ENCODE measurements at regions not wholly inside any gene's neighbourhood (a gene's known extent, or its start where the extent isn't known, plus 50 kb on each side); places are given as distances from the start of the nearest gene placed in this dataset.

DNA sequence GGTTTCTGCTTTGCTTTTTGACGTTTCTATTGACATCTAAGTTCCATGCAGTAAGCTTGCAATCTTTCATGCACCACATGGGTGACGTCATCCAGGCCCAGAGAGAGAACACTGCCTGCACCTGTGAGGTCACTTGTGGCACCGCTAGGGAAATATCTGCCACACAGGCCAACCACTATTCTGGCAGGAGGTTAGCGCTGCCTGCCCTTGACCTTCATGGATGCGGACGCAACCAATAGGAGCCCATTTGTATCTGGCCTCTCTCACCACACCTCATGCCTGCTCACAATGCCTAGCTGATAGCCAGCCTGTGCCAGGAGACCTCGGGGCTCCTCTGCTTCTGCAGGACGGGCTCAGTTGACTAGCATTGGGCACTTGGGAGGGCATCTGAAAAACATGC, 55.8 kb upstream of the PRR23E start:
- Mint-ChIP-seq H3K4me1 (no peaks in the 10 kb centered on the region), H3K27me3 (peaks cover 44% of the 10 kb centered on the region)

DNA sequence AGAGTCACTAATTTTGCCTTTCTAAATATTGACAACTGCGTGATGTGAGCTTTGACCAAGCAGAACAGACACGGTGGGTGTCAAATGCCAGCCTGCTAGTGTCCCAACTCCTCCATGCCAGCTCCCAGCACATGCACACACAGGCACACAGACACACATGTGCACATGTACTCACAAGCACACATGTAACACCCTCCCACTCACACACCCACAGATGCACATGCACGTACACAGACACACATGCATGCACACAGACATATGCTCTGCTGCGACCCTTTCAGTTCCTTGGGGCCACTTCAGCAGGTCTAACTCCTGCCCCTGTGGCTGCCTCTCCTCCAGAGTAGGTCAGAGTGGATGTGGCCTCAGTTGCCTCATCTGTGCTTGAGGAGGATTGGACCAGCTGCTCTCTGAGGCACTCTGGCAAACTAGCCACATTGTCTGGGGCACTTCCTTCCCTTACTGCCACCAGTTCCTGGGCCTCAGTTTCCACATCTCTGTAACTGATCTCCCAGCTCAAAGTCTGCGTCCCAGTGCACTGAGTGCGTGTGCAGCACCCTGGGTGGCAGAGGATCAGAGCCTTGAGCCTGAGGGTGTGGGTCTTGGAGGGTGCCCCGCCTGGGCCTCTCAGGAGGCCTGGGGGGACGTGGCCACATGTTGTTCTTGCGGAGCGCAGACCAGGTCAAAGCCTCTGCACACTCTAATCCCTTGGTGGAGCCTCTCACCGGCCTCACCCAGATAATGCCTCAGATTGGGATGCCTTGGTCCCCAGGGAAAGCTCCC, 55.0 kb upstream of the PRR23E start:
- H3K27me3 Mint-ChIP-seq = peaks cover 41% of the 10 kb centered on the region
- no peak overlapping the region for H3K4me3 Mint-ChIP-seq
- peaks cover 2% of the 10 kb centered on the region for H3K9me3 Mint-ChIP-seq (ENCODE audit: insufficient read depth)
- Histone ChIP-seq H3K4me2 (replicated peaks; ENCODE audit: low read depth, low read length, poor library complexity, severe bottlenecking) (no peak overlapping the region), H3K27me3 (replicated peaks in 1 of 4; ENCODE audit: control extremely low read depth in 1 of 4, control insufficient read depth in 3 of 4, insufficient read depth in 4 of 4, low read length in 3 of 4) (peaks cover 0 to 20% (median 0%) of the 10 kb centered on the region in 4 experiments), H3K9me3 (ENCODE audit: control extremely low read depth in 1 of 3, control insufficient read depth in 2 of 3, insufficient read depth in 1 of 3, low read length in 2 of 3) (no peaks in the 10 kb centered on the region), H3K4me3 (ENCODE audit: control extremely low read depth in 1 of 5, extremely low read depth in 1 of 5, insufficient read depth in 1 of 5, low read depth in 2 of 5, low read length in 4 of 5) (no peak overlapping the region), H3K27ac (ENCODE audit: low read length in 2 of 2) (no peak overlapping the region), H4K20me1 (ENCODE audit: control insufficient read depth, insufficient read depth, low read length, poor library complexity, severe bottlenecking) (no peaks in the 10 kb centered on the region), H2AFZ (ENCODE audit: insufficient read depth, low read depth, low read length, poor library complexity, severe bottlenecking) (no peak overlapping the region), H3K4me1 (ENCODE audit: control insufficient read depth in 2 of 2, insufficient read depth in 2 of 2, low read length in 2 of 2) (no peaks in the 10 kb centered on the region), H3K36me3 (replicated peaks in 1 of 2; ENCODE audit: control extremely low read depth in 1 of 2, control insufficient read depth in 1 of 2, extremely low read depth in 1 of 2, insufficient read depth in 2 of 2, low read length in 1 of 2) (no peaks in the 10 kb centered on the region), H3K79me2 (ENCODE audit: control insufficient read depth, insufficient read depth, low read length) (no peaks in the 10 kb centered on the region), H3K9ac (ENCODE audit: low read length) (no peak overlapping the region)
- ATAC-seq (ENCODE audit: low read depth) (no peak), DNase-seq (no peak)
- ChIA-PET POLR2A (no interaction called here), CTCF (no interaction called here)
- TF ChIP-seq, protein P1, sequence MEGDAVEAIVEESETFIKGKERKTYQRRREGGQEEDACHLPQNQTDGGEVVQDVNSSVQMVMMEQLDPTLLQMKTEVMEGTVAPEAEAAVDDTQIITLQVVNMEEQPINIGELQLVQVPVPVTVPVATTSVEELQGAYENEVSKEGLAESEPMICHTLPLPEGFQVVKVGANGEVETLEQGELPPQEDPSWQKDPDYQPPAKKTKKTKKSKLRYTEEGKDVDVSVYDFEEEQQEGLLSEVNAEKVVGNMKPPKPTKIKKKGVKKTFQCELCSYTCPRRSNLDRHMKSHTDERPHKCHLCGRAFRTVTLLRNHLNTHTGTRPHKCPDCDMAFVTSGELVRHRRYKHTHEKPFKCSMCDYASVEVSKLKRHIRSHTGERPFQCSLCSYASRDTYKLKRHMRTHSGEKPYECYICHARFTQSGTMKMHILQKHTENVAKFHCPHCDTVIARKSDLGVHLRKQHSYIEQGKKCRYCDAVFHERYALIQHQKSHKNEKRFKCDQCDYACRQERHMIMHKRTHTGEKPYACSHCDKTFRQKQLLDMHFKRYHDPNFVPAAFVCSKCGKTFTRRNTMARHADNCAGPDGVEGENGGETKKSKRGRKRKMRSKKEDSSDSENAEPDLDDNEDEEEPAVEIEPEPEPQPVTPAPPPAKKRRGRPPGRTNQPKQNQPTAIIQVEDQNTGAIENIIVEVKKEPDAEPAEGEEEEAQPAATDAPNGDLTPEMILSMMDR (IDR thresholded peaks at IDR 0.05) = no peak
- TF ChIP-seq EZH2 (IDR thresholded peaks at IDR 0.05; ENCODE audit: borderline replicate concordance, insufficient read depth, low read depth, low read length, poor library complexity, severe bottlenecking) = no peak
- no peak overlapping the region for H3K27ac Mint-ChIP-seq
- no peaks in the 10 kb centered on the region for H3K4me1 Mint-ChIP-seq
- intact Hi-C loops (cut with micrococcal nuclease) = no loop called here
- 89% methylated on average over 7 of the region's 11 CpGs for WGBS (ENCODE audit: insufficient coverage)

More for the DNA sequence above, 55.8 kb upstream of the PRR23E start:
- WGBS (ENCODE audit: insufficient coverage) = 86% methylated on average over 8 of the region's 8 CpGs
- no peak overlapping the region for H3K4me2 ChIP-seq (replicated peaks; ENCODE audit: low read depth, low read length, poor library complexity, severe bottlenecking)
- no peak for DNase-seq
- ChIA-PET CTCF (no interaction called here), POLR2A (no interaction called here)
- H3K9me3 ChIP-seq (ENCODE audit: control extremely low read depth in 1 of 3, control insufficient read depth in 2 of 3, insufficient read depth in 1 of 3, low read length in 2 of 3) = peaks cover 0 to 4% (median 0%) of the 10 kb centered on the region in 3 donors
- intact Hi-C loops (cut with micrococcal nuclease) = no loop called here
- no peaks in the 10 kb centered on the region for H3K36me3 ChIP-seq (replicated peaks in 1 of 2; ENCODE audit: control extremely low read depth in 1 of 2, control insufficient read depth in 1 of 2, extremely low read depth in 1 of 2, insufficient read depth in 2 of 2, low read length in 1 of 2)
- H4K20me1 ChIP-seq (ENCODE audit: control insufficient read depth, insufficient read depth, low read length, poor library complexity, severe bottlenecking) = no peaks in the 10 kb centered on the region
- H3K27me3 ChIP-seq (replicated peaks in 1 of 4; ENCODE audit: control extremely low read depth in 1 of 4, control insufficient read depth in 3 of 4, insufficient read depth in 4 of 4, low read length in 3 of 4) = peaks cover 0 to 20% (median 0%) of the 10 kb centered on the region in 4 experiments
- no peak overlapping the region for H3K4me3 ChIP-seq (ENCODE audit: control extremely low read depth in 1 of 5, extremely low read depth in 1 of 5, insufficient read depth in 1 of 5, low read depth in 2 of 5, low read length in 4 of 5)
- no peak overlapping the region for H3K27ac ChIP-seq (ENCODE audit: low read length in 2 of 2)
- TF ChIP-seq, protein P1 (IDR thresholded peaks at IDR 0.05) = no peak
- no peak for TF ChIP-seq EZH2 (IDR thresholded peaks at IDR 0.05; ENCODE audit: borderline replicate concordance, insufficient read depth, low read depth, low read length, poor library complexity, severe bottlenecking)
- H3K79me2 ChIP-seq (ENCODE audit: control insufficient read depth, insufficient read depth, low read length) = no peaks in the 10 kb centered on the region
- H3K4me3 Mint-ChIP-seq = no peak overlapping the region
- H3K27ac Mint-ChIP-seq = no peak overlapping the region
- no peak overlapping the region for H3K9ac ChIP-seq (ENCODE audit: low read length)
- H3K4me1 ChIP-seq (ENCODE audit: control insufficient read depth in 2 of 2, insufficient read depth in 2 of 2, low read length in 2 of 2) = no peaks in the 10 kb centered on the region
- no peak overlapping the region for H2AFZ ChIP-seq (ENCODE audit: insufficient read depth, low read depth, low read length, poor library complexity, severe bottlenecking)
- H3K9me3 Mint-ChIP-seq (ENCODE audit: insufficient read depth) = no peaks in the 10 kb centered on the region
- ATAC-seq (ENCODE audit: low read depth) = no peak
